ENCODE measurements at regions not wholly inside any gene's neighbourhood (a gene's known extent, or its start where the extent isn't known, plus 50 kb on each side); places are given as distances from the start of the nearest gene placed in this dataset.

DNA sequence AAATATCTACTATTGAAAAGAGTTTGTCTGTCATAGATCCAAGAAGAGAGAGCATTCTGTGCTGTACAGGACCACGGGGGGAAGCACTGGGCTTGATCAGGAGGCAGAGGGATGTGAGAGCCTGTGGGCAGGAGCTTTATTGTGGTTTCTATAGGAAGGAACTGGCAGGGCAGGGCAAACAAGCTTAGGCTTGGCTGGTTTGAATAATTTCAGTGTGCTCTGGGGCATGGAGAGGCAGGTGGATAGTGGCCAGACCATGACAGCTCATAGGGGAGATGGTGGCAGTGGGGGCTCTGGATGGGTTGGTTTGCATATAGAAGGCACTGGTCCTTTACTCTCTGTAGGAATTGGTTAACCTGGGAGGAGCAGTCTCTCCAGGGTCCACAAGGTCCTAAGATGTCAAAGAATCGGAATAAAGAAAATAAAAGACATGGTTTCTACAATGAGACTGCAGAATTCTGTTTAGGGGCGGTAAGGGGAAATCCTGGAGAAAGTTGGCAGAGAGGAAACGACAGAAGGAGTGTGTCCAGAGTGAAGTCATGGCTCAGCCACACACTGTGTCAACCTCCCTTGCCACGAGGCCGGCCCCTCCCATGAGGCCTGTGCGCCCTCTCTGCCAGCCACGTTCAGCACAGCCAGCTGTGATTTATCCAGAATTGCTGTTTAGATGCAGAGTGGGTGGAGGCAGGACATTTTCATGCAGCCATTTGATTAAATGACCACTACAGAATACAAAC is 81.7 kb upstream of the PGBD5 start:
- no peak for TF ChIP-seq POLR2AphosphoS5 (IDR thresholded peaks at IDR 0.05; ENCODE audit: low read depth, low read length)
- no peak for TF ChIP-seq POLR2A (IDR thresholded peaks at IDR 0.05; ENCODE audit: low read depth, low read length)
- TF ChIP-seq TAF1 (IDR thresholded peaks at IDR 0.05; ENCODE audit: borderline replicate concordance, low read depth, low read length) = no peak
